Inflammatory macrophage treated with lipopolysaccharide for 4 hours (primary cell): ENCODE measurements at regions not wholly inside any gene's neighbourhood (a gene's known extent, or its start where the extent isn't known, plus 50 kb on each side); places are given as distances from the start of the nearest gene placed in this dataset.

Experiments
- DNase-seq: peaks from one replicate; pipeline ENCODE4 v3.0.0-alpha.2; 2020

DNA sequence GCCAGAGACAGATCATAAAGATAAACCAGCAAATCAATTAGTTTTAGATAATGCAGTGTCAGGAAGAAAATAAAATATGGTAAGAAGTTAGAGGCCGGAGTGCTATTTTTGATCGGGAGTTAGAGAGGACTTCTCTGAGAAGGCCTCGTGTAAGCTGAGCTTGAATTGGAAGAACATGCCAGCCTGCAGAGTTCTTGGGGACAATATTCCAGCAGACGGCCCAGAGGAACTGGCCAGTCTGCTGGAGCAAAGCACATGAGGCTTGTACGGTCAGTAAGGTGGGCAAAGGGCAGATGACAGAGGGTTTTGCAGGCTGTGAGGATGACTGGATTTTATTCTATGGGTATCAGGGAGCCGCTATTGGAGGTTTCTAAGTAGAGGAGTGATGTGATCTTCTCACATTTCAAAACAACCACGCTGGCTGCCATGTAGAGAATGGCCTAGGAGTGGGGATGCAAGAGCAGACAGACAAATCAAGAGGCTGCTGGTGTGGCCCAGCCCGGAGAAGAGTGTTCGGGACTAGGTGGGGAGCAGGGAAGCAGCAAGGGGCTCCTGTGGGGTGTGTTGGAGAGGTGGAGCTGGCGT, 84.0 kb downstream of the HES1 start:
- no peak for DNase-seq

DNA sequence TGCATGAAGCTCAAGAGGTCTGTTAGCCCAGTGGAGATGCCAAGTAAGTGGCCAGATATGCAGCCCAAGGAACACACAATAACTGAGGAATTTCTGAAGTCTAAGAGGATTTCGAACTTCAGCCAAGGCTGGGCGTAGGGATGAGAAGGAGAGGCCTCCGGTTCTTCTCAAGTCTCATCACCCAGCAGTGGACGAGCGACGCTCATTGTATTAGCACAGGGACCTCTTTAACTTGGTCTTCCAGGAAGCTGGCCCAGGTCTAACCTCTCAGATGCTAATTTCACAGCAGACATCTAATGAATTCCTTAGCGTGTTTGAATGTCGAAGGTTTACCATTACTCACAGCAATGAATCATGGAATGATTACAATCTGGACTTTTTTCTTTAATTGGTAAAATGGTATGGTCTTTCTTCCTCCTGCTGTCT, 85.0 kb downstream of the HES1 start:
- no peak for DNase-seq

DNA sequence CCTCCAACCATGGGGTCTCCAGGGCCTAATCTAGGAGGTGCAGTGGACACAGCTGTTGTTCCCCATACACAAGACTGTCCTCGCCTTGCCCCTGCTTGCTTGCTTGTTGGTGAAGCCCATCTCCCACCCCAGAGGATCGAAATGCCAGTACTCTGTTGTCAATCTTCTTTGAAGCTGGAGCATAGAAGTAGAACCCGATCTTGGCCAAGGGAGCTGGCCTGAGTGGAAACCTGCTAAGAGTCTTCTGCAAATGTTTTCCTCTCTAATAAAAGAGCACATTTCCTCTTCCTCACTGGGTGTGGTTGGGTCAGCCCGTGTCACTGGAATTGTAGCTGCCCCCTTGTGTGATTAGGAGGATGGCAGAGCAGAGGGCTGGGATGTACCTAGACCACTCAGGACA, 85.4 kb downstream of the HES1 start:
- DNase-seq = no peak

DNA sequence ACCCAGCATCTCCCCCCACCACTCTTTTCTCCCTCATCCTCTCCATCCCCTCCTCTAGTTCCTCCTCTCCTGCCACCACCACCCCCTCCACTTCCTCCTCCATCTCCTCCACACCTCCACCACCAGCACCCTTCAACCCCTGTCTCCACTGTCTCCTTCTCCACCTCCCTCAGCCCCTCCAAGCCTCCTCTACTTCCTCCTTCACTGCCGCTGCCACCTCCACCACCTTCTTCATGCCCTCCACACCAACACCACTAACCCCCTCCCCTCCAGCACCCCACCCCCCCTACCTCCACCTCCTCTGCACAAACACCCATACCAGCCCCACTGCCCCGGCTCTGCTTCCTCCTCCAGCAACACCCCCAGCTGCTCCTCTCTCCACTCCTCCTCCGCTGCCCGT, 88.0 kb downstream of the HES1 start:
- no peak for DNase-seq

DNA sequence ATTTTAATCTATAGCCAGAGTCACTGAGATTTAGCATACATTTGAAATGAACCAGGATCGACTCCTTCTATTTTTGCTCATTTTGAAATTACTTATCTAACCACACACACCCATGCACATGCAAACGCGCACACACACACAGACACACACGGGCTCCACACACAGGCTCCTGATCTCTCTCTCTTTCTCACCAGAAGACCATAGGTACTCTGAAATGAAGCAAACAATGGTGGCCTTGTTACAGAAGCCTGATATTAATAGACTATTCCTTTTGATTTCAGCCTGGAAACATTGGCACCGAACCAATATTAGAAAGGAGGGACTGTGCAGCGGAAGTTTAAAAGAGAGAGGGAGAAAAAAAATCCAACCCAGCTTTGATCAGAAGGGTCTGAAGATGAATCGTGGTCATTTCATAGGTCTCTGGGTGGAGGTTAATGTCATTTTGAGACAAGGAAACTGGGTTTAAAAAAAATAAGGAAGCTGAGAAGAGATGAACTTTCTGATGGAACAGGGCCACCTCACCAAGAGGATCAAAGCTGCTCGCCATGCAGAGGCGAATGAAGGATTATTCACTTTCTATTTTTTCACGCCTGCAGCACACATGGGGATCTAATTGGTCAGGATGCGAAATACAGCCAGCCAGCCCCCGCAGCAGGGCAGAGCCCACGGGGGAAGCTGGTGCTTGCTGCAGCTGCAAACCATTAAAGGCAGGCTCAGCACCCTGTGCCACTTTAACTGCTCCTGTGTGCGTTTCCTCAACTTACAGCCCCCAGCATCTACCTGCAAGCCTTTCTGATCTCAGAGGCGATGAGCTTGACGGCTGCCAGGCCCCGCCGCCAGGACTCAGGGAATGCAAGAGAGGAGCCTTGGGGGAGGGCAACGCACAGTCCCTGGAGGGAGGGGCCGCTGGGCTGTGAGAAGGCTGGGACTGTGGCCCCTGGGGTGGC, 88.8 kb downstream of the HES1 start:
- no peak for DNase-seq

DNA sequence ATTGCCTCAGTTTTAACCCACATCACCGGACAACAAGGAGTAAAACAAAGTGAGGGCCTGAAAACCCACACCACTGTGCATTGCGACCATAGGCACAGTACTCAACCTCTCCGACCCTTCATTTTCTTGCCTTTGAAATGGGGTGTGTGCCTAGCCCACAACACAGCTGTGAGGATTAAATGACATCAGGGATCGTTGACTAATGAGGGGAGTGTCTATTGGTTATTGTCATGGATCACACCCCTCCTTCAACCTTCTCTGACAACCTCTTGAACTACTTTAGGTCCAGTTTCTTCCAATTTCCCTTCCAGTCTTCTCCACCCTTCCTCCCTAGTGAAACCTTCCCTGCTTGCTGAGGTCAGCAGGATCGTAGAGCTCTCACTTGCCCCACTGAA, 89.5 kb downstream of the HES1 start:
- DNase-seq = no peak

DNA sequence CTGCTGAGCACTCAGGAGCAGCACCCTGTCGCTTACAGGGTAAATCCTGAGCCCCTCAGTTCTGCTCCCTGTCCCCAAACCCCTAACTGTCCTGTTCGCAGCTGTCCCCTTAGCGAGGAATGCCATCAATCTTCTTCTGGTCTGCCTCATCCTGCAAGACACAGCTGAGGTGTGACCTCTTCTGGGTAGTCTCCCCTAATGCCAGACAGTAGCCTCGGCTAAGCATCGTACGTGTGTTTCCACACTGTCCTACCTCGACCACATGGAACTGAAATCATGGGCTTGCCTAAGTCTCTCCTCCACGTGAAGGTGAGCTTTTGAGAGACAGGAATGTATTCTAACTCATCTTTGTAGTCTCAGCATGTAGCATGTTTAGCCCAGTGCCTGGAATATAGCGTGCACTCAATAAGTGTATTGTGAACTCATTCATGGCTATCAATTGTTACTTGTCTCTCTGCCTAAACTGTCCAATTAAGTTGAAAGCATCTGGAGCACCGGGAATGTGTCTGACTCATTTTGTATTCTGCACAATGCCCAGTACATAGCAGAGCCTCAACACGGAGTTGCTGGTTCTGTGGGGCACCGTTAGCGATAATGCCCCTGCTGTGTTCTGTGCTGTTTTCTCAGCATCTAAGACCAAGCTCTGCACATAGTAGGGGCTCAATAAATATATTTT, 90.2 kb downstream of the HES1 start:
- DNase-seq = no peak

DNA sequence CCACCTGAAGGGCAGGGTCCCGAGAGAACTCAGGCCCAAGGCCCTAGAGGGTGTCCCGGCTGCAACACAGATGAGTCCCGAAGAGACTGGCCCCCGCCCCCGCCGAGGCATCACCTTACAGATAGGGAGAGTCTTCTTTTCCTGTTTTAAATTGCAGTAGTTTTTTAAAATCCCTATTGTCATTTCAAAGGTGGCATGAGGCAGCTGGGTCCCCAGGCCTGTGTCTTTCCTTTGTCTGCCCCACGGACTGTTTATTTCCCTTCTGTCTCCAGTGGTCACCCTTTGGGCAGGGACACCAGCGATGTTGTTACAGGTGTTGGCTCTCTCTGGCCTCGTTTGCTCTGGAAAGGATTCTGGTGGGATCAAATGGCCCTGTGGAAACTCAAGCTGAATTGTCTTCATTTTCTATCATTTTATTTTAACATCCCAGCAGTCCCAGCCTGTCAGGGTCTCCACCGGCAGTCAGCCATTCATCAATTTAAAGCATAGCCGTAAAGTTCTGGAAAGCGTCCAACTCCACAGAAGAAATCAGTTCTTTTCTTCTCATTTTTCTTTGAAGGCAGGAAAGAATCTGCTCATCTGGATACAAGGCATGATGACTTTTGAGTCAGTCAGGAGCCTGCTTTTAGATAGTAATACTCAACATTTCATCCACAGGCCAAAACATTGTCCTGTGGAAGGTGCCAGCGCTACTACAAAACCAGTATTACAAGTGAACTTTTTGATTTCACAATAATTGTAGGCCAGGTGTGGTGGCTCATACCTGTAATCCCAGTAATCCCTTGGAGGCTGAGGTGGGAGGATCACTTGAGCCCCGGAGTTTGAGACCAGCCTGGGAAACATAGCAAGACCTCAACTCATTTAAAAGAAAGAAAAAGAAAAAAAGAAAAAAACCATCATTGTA, 96.2 kb downstream of the HES1 start:
- DNase-seq = no peak

DNA sequence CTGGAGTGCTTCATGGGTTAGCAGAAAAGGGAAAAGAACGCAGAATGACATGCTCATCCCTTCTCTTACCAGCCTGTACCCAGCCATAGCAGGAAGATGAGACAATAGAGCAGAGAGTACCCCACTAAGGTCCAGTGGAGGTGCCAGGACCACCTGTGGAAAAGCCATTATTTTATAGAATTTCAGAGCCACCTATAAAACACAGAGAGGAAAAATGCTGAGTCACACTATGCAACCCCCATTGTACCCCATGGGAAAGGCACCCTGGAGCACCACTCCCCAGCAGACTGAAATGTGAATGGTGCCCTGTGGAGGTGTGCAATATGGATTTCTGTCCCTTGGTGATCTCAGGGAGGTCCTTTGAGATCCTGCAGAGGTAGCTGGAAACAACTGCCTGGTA, 97.2 kb downstream of the HES1 start:
- no peak for DNase-seq

DNA sequence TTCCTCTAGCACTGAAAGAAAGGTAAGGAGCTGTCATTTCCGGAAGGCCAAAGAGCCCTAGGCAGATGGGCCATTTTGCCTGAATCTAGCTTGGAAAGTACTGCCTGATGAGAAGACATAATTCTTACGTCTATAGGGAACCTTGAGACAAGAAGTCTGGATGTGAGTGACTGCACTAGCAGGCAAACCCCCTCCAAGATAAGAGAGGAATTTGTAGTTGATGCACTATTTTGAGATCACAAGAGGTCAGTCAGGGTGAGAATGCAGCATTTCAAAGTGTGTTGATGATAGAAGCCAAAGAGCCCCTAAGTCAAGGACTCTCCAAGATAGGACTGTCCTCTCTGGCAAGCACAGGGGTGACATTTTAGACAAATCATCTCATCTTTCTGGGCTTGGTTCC, 99.2 kb downstream of the HES1 start:
- DNase-seq = no peak

DNA sequence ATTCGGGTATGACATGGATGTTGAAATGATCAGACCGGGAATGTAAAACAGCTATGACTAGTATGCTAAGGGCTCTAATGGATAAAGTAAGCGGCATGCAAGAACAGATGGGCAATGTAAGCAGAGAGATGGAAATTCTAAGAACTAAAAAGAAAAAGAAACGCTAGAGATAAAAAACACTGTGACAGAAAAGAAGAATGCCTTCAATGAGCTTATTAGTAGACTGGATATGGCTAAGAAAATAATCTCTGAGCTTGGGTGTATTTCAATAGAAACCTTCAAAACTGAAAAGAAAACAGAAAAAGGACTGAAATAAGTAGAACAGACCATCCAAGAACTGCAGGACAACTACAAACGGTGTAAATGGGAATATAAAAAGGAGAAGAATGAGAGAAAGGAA, 101.2 kb downstream of the HES1 start:
- DNase-seq = no peak

DNA sequence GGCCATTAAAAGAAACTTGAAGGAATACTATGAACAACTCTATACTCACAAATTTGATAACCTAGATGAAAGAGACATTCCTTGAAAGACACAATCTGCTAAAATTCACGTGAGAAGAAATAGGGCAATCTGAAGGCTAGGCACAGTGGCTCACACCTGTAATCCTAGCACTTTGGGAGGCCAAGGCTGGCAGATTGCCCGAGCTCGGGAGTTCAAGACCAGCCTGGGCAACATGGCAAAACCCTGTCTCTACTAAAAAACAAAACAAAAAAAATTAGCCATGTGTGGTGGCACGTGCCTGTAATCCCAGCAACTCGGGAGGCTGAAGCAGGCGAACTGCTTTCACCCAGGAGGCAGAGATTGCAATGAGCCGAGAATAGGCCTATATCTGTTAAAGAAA, 104.8 kb downstream of the HES1 start:
- no peak for DNase-seq

DNA sequence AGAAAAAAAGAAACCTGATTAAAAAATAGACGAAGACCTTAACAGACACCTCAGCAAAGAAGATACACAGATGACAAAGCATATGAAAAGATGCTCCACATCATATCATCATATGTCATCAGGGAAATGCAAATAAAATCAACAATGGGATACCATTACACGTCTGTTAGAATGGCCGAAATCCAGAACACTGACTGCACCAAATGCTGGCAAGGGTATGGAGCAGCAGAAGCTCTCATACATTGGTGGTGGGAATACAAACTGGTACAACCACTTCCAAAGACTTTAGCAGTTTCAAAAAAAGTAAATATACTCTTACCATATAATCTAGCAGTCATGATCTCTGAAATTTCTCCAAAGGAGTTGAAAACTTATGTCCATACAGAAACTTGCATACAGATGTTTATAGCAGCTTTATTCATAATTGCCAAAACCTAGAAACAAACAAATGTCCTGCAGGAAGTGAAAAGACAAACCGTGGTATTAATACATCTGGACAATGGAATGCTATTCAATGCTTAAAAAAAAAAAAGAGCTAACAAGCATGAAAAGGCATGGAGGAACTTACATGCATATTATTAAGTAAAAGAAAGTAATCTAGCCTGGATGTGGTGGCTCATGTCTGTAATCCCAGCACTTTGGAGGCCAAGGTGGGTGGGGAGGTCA, 107.4 kb downstream of the HES1 start:
- DNase-seq = no peak

DNA sequence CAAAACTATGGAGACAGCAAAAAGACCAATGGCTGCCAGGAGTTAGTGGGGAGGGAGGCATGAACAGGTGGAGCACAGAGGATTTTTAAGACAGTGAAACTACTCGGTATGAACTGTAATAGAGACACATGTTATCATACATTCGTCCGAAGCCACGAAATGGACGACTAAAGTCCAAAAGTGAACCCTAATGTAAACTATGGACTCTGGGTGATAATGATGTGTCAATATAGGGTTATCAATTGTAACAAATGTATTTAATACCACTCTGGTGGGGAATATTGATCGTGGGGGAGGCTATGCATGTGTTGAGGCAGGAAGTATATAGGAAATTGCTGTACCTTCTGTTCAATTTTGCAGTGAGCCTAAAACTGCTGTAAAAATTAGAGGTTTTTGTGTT, 107.0 kb downstream of the CPN2 start:
- no peak for DNase-seq

DNA sequence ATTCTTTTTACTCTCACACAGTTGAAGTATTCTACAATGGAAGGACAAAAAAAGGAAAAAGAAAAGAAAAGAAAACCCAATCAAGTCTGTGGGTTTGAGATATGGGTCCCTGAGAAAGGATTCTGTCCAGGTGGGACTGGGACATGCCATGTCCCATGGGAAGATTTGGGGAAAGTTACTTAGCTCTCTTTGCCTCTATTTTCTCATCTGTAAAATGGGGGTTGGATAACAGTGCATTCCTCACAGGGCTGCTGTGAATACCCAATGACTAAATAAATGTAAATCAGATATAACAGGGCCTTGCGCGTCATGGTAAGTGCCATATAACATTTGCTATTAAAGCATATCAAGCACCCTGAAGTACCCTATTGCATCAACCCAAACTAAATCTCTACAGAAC, 105.7 kb downstream of the CPN2 start:
- DNase-seq = no peak

DNA sequence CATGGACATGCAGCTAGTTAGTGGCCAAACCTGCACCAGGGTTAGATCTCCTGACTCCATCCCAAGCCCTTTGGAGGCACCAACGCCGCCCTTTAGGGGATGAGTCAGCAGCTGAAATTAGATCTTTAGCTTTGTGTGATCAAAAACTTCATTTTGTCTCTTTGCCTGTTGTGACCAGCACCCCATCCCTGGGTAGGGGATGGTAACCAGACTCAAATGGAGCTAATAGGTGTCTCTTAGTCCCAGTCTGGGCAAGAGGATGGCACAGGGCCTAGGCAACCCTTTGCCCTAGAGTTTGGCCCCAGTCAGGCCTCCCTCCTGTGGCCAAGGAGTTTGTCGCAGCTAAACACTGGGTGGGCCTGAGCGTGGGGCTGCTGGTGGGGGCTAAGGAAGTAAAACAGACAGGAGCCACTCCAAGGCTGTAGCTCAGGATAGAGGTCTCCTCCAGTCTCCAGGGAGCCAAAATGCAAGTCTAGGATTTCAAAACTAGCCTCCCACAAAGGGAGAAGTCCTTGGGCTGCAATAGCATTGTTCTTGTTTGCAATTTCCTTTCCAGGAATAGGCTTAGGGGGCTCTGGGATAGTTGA, 105.1 kb downstream of the CPN2 start:
- peak; percentile 54 for DNase-seq

DNA sequence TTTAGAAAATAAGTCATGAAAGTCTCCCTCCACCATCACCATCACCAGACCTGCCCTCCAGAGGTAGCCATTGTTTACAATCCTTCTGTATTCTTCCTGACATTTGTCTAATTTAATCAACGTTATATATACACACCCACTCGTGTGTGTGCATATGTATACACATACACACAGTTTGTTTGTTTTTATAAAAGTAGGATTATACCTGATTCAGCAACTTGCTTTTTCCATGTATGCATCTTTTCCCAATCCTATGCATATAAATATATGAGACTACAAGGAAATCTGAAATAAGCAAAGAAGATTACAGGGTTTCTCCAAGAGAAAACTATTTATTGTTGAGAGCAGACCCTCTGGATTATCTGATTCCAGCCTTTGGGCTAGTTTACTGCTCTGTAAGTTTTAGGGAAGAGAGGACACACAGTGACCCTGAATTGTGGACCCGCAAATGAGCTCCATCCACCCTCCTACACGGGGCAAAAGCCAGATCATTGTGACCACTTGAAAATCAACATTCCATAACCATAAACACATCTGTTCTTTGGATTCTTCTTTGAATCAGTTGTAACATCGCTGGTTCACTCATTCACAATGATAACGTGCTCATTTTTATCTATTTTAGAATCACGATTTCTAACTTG, 104.3 kb downstream of the CPN2 start:
- no peak for DNase-seq

DNA sequence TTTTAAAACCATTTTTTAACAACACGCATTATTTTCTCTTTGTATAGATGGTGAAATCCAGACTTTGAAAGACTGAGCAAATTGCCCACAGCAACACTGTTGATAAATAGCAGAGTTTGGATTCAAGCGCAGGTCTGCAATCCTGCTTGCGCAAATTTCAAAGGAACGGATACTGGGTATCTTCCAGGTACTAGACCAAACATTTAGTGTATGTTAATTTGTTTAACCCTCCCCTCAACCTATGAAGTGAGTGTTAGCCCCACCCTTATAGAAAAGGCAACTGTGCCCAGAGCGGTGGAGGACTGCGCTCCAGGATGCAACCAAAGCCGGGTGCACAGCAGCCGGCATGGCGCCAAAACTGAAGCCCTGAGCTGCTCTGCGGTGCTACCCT, 103.8 kb downstream of the CPN2 start:
- no peak for DNase-seq

DNA sequence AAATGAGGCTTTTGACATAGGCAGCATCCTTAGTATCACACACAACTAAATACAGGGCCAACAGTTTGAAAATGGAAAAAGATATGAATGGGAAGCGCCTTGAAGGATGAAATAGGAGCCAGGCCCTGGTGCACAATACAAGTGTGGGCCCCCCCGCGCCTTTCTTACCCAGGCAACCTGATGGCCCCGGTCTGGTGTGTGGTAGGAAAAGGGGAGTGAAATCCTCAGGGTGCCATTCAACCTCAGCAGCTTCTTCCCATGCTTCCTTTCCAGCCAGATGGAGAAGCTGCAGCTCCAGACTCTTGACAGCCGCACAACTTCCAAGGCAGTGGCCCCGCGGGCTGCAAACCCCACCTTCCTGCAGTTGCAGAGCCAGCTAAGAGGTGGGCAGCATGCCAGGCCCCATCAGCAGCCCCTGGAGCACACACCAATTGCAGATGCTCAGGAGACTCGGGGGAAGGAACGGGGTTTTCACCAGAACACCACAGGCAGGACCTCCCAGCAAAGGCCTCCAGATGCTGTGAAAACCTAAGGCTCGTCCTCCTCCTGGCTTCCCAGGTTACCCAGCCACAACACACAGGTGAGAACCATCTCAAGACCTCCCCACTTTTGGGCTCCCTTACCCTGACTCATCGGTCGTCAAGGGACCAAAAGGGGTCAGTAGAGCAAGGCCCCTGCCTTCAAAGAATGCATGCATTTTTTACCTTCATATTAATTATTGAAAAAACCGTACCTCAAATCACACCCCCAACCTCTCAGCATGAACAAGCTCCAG, 101.6 kb downstream of the CPN2 start:
- no peak for DNase-seq

DNA sequence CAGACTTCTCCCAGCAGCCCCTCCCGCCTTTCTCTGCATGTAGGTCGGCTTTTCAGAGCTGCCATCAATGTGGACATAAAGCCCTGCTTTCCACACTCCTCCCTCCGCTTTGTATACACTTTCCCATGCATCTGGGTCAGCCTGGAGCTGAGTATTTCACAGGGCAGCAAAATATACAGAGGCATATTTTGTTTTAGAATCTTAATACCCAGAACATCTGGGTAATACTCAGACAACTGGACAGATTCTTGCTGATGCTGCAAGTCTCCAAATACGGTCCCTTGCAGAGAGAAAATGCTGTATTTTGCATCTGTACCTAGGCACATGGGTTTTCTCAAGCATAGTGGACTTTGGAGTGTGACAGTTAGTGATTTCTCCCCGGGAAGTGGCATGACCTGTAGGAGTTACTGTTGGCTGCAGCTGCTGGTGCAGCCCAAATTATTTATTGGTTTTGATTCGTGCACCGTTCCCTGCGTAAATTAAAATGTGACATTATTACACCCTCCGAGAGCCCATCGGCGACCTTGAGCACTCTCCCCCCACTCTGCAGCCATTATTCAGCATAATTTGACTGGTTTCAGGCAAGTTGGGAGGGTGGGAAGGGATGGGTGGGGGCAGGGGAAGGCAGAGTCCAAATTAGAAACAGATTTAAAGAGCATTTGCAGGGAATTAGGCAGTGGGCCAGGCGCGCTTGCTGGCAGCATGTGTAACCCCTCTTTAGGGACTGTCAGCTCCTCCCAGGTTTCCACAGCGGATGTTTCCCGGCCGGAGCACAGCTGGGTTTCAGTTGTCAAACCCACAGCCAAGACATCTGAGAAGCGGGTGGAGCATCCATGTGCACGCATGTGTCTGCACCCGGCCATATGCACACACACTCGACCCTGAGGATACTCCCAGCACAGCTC, 100.8 kb downstream of the CPN2 start:
- no peak for DNase-seq
